ENCODE measurements at regions not wholly inside any gene's neighbourhood (a gene's known extent, or its start where the extent isn't known, plus 50 kb on each side); places are given as distances from the start of the nearest gene placed in this dataset.

DNA sequence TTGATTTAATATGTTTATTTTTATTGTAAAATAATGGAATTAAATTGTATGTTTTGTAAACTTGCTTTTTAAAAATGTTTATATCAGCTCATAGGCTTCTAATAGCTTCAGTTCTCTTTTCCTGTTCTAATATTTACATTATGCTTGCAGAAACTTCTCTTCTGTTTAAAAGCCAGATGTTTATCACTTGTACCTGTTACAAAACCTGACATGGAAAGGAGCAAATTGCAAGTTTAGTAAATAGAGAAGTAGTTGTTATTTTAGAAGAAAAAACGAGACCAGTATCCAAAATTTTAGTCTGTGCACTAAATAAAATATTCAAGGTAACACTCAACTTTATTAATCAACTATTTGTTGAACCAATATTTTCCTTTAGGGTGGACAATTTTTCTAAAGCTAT, 69.4 kb upstream of the GUCY1A1 start:
- Mint-ChIP-seq H3K4me3 (ENCODE audit: low read depth, unreplicated experiment) (no peak overlapping the region), H3K4me1 (ENCODE audit: low read depth, unreplicated experiment) (peaks cover under 1% of the 10 kb centered on the region), H3K27ac (ENCODE audit: unreplicated experiment) (no peak overlapping the region), H3K9me3 (ENCODE audit: low read depth, unreplicated experiment) (no peaks in the 10 kb centered on the region), H3K36me3 (ENCODE audit: insufficient read depth, unreplicated experiment) (no peaks in the 10 kb centered on the region), H3K27me3 (ENCODE audit: unreplicated experiment) (no peaks in the 10 kb centered on the region)
- DNase-seq, result no peak
- intact Hi-C loops (cut with micrococcal nuclease; ENCODE audit: unreplicated experiment), result no loop called here
- CTCF ChIA-PET, result interaction anchor here (0.6 kb wide), 1 partner anchor 255 kb away, joined by 5 read pairs; no protein-coding TSS in a partner anchor
- TF ChIP-seq, protein P1, sequence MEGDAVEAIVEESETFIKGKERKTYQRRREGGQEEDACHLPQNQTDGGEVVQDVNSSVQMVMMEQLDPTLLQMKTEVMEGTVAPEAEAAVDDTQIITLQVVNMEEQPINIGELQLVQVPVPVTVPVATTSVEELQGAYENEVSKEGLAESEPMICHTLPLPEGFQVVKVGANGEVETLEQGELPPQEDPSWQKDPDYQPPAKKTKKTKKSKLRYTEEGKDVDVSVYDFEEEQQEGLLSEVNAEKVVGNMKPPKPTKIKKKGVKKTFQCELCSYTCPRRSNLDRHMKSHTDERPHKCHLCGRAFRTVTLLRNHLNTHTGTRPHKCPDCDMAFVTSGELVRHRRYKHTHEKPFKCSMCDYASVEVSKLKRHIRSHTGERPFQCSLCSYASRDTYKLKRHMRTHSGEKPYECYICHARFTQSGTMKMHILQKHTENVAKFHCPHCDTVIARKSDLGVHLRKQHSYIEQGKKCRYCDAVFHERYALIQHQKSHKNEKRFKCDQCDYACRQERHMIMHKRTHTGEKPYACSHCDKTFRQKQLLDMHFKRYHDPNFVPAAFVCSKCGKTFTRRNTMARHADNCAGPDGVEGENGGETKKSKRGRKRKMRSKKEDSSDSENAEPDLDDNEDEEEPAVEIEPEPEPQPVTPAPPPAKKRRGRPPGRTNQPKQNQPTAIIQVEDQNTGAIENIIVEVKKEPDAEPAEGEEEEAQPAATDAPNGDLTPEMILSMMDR (IDR thresholded peaks at IDR 0.05; ENCODE audit: unreplicated experiment), result no peak
- BruUV-seq (replicated peaks), result no TSS peak

DNA sequence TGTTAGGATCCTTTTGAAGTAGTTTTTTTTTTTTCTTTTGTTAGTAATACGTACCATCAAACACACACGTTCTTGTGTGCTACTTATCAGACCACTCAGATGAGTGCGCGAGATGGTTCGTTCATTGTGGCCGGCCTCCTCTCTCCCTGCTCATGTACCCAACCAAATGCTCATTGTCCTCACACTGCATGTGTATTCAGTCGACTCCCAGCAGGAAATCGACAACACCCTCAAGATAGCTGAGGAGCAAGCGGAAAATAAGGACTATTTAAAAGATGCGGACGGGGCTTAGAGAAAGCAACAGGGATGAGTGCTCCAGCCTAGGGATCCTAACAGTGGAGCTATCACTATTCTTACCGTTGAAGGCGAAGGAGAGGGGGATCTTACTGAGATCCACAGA, 72.9 kb upstream of the GUCY1A1 start:
- BruUV-seq (replicated peaks), result no TSS peak
- Mint-ChIP-seq H3K27me3 (ENCODE audit: unreplicated experiment) (no peaks in the 10 kb centered on the region), H3K27ac (ENCODE audit: unreplicated experiment) (no peak overlapping the region), H3K36me3 (ENCODE audit: insufficient read depth, unreplicated experiment) (no peaks in the 10 kb centered on the region), H3K4me3 (ENCODE audit: low read depth, unreplicated experiment) (no peak overlapping the region), H3K9me3 (ENCODE audit: low read depth, unreplicated experiment) (no peaks in the 10 kb centered on the region), H3K4me1 (ENCODE audit: low read depth, unreplicated experiment) (no peaks in the 10 kb centered on the region)
- intact Hi-C loops (cut with micrococcal nuclease; ENCODE audit: unreplicated experiment), result no loop called here
- CTCF ChIA-PET, result no interaction called here
- TF ChIP-seq, protein P1 (IDR thresholded peaks at IDR 0.05; ENCODE audit: unreplicated experiment), result no peak
- no peak for DNase-seq

DNA sequence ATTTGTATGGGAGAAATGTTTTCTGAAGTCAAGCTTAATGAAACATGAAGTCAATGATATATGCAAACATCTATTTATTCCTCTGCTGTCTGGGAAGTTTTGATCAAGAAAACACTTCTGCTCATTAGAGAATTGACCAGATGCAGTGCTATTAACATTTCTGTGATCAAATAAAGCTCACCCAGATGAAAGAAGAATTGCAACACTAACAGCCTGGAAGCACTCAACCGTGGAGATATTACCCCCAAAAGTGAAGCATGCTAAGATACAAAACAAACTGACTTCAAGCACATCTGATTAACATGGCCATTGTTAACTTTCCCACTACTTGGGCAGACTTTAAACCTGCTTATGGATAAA, 73.7 kb upstream of the GUCY1A1 start:
- DNase-seq, result no peak
- intact Hi-C loops (cut with micrococcal nuclease; ENCODE audit: unreplicated experiment), result no loop called here
- no TSS peak for BruUV-seq (replicated peaks)
- CTCF ChIA-PET, result no interaction called here
- no peaks in the 10 kb centered on the region for H3K27me3 Mint-ChIP-seq (ENCODE audit: unreplicated experiment)
- H3K27ac Mint-ChIP-seq (ENCODE audit: unreplicated experiment), result no peak overlapping the region
- H3K9me3 Mint-ChIP-seq (ENCODE audit: low read depth, unreplicated experiment), result no peaks in the 10 kb centered on the region
- no peaks in the 10 kb centered on the region for H3K36me3 Mint-ChIP-seq (ENCODE audit: insufficient read depth, unreplicated experiment)
- TF ChIP-seq, protein P1 (IDR thresholded peaks at IDR 0.05; ENCODE audit: unreplicated experiment), result no peak
- H3K4me3 Mint-ChIP-seq (ENCODE audit: low read depth, unreplicated experiment), result no peak overlapping the region
- H3K4me1 Mint-ChIP-seq (ENCODE audit: low read depth, unreplicated experiment), result no peaks in the 10 kb centered on the region

DNA sequence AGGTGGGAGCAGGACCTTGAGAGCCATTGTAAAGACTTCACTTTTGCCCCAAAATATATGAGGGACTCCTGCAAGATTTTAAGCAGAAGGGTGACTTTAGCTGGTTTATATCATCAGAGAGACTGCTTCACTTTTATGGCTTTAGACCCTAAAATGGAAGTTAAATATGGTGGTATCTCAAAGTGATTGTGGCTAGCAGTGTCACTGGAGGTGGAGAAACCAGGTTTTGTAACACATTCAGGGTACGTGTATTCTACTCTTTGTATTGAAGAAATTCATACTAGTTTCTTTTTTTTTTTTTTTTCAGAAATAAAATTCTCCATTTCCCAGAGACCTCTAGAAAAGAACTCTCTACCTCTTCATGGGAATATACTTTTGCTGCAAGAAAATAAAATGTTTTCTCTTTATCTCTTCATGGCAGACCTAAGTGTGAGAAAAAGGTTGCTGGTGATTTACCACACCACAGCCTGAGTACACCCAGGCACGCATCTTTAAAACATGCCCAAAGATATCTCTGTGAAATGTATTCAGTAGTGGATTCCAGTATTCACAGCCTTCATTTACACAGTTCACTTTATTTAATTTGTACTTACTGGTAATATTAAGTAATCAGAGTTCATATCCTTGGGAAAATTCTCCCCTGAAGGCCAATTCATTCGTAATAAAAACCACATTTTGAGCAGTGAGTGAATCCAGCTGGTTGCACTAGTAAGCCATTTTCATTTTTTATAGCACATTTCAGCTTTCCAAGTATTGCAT, 74.3 kb upstream of the GUCY1A1 start:
- H3K36me3 Mint-ChIP-seq (ENCODE audit: insufficient read depth, unreplicated experiment), result no peaks in the 10 kb centered on the region
- H3K27ac Mint-ChIP-seq (ENCODE audit: unreplicated experiment), result no peak overlapping the region
- intact Hi-C loops (cut with micrococcal nuclease; ENCODE audit: unreplicated experiment), result no loop called here
- no TSS peak for BruUV-seq (replicated peaks)
- TF ChIP-seq, protein P1 (IDR thresholded peaks at IDR 0.05; ENCODE audit: unreplicated experiment), result no peak
- DNase-seq, result no peak
- H3K9me3 Mint-ChIP-seq (ENCODE audit: low read depth, unreplicated experiment), result no peaks in the 10 kb centered on the region
- CTCF ChIA-PET, result no interaction called here
- H3K4me3 Mint-ChIP-seq (ENCODE audit: low read depth, unreplicated experiment), result no peak overlapping the region
- H3K4me1 Mint-ChIP-seq (ENCODE audit: low read depth, unreplicated experiment), result no peaks in the 10 kb centered on the region
- no peaks in the 10 kb centered on the region for H3K27me3 Mint-ChIP-seq (ENCODE audit: unreplicated experiment)
